HK-2 (cell line): ENCODE measurements at regions not wholly inside any gene's neighbourhood (a gene's known extent, or its start where the extent isn't known, plus 50 kb on each side); places are given as distances from the start of the nearest gene placed in this dataset.

ENCODE experiments used
- DNase-seq: peaks from one replicate; pipeline ENCODE4 v3.0.0-alpha.2; 2018; ENCODE audit not compliant: unreplicated experiment

- peak; percentile 68 for DNase-seq
Measured at GRCh38 chr5:30849931-30850710, 343.4 kb upstream of the CDH6 start.

GRCh38 chr5:30846171-30846570 lies 347.3 kb upstream of the CDH6 start:
- DNase-seq, result no peak

- no peak for DNase-seq
Measured at GRCh38 chr5:30845194-30845593, 348.3 kb upstream of the CDH6 start.

- no peak for DNase-seq
Measured at GRCh38 chr5:30843541-30843940, 349.9 kb upstream of the CDH6 start.

- no peak for DNase-seq
Measured at GRCh38 chr5:30839956-30840355, 353.5 kb upstream of the CDH6 start.

- no peak for DNase-seq
Measured at GRCh38 chr5:30838936-30839496, 354.5 kb upstream of the CDH6 start.

GRCh38 chr5:30832519-30832918 lies 361.0 kb upstream of the CDH6 start:
- DNase-seq, result no peak

GRCh38 chr5:30831605-30832004 lies 361.9 kb upstream of the CDH6 start:
- no peak for DNase-seq

GRCh38 chr5:30831123-30831522 lies 362.4 kb upstream of the CDH6 start:
- no peak for DNase-seq

- DNase-seq, result no peak
Measured at GRCh38 chr5:30811298-30811697, 382.2 kb upstream of the CDH6 start.

- DNase-seq, result no peak
Measured at GRCh38 chr5:30809933-30810332, 383.6 kb upstream of the CDH6 start.

- DNase-seq, result no peak
Measured at GRCh38 chr5:30808996-30809395, 384.5 kb upstream of the CDH6 start.

- DNase-seq, result no peak
Measured at GRCh38 chr5:30804739-30805505, 388.6 kb upstream of the CDH6 start.

- DNase-seq, result no peak
Measured at GRCh38 chr5:30802961-30803705, 390.4 kb upstream of the CDH6 start.

GRCh38 chr5:30781643-30782042 lies 411.8 kb upstream of the CDH6 start:
- no peak for DNase-seq

GRCh38 chr5:30768056-30768690 lies 425.3 kb upstream of the CDH6 start:
- DNase-seq, result no peak

GRCh38 chr5:30765706-30766105 lies 427.8 kb upstream of the CDH6 start:
- DNase-seq, result no peak

- peak; percentile 29 for DNase-seq
Measured at GRCh38 chr5:30765227-30765626, 428.3 kb upstream of the CDH6 start.

GRCh38 chr5:30764704-30765103 lies 428.8 kb upstream of the CDH6 start:
- no peak for DNase-seq

GRCh38 chr5:30759731-30760130 lies 433.8 kb upstream of the CDH6 start:
- no peak for DNase-seq

GRCh38 chr5:30752015-30752414 lies 441.5 kb upstream of the CDH6 start:
- DNase-seq, result no peak

- DNase-seq, result no peak
Measured at GRCh38 chr5:30749971-30750370, 443.5 kb upstream of the CDH6 start.
